ENCODE measurements at regions not wholly inside any gene's neighbourhood (a gene's known extent, or its start where the extent isn't known, plus 50 kb on each side); places are given as distances from the start of the nearest gene placed in this dataset.
"Not testable (repeated sequence)": the region's sequence is repeated elsewhere in the genome, so short reads cannot be mapped to it uniquely, and the experiment has no call there.

DNA sequence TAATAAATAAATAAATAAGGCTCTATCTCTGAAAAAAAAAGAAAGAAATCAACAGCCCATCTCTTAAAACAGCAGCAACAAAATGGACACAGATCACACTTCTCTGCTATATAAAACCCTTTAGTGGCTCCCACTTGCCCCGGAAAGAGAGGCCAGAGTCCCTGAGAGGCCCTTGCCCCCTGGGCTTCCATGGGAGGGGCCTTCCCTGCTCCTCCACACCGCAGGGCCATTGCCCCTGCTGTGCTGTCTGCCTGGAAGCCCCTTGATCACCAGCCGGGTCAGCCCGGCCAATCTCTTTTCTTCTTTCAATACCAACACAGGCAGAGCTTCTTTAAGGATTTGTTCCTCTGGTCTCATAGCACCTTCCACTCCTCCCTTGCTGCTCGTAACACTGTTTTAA is 171.1 kb downstream of the URI1 start:
- Mint-ChIP-seq H3K4me1 (ENCODE audit: insufficient read depth, unreplicated experiment) (no peaks in the 10 kb centered on the region), H3K4me3 (ENCODE audit: unreplicated experiment) (no peak overlapping the region), H3K9me3 (ENCODE audit: unreplicated experiment) (peaks cover 2% of the 10 kb centered on the region), H3K27ac (ENCODE audit: low read depth, unreplicated experiment) (no peak overlapping the region), H3K27me3 (ENCODE audit: insufficient read depth, unreplicated experiment) (no peaks in the 10 kb centered on the region), H3K36me3 (ENCODE audit: insufficient read depth, unreplicated experiment) (no peaks in the 10 kb centered on the region)
- DNase-seq (ENCODE audit: unreplicated experiment): no peak
- no TSS peak for BruUV-seq (replicated peaks)
- TF ChIP-seq, protein P1, sequence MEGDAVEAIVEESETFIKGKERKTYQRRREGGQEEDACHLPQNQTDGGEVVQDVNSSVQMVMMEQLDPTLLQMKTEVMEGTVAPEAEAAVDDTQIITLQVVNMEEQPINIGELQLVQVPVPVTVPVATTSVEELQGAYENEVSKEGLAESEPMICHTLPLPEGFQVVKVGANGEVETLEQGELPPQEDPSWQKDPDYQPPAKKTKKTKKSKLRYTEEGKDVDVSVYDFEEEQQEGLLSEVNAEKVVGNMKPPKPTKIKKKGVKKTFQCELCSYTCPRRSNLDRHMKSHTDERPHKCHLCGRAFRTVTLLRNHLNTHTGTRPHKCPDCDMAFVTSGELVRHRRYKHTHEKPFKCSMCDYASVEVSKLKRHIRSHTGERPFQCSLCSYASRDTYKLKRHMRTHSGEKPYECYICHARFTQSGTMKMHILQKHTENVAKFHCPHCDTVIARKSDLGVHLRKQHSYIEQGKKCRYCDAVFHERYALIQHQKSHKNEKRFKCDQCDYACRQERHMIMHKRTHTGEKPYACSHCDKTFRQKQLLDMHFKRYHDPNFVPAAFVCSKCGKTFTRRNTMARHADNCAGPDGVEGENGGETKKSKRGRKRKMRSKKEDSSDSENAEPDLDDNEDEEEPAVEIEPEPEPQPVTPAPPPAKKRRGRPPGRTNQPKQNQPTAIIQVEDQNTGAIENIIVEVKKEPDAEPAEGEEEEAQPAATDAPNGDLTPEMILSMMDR (IDR thresholded peaks at IDR 0.05; ENCODE audit: unreplicated experiment): no peak
- ChIA-PET POLR2A (no interaction called here), CTCF (no interaction called here)
- intact Hi-C loops (cut with micrococcal nuclease): no loop called here

DNA sequence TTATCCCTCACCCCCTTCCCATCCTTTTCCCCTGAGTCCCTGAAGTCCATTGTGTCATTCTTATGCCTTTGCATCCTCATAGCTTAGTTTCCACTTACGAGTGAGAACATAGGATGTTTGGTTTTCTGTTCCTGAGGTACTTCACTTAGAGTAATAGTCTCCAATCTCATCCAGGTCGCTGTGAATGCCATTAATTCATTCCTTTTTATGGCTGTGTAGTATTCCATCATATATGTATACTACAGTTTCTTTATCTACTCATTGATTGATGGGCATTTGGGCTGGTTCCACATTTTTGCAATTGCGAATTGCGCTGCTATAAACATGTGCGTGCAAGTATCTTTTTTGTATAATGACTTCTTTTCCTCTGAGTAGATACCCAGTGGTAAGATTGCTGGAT is 172.1 kb downstream of the URI1 start:
- BruUV-seq (replicated peaks); H3K36me3 Mint-ChIP-seq (ENCODE audit: insufficient read depth, unreplicated experiment); DNase-seq (ENCODE audit: unreplicated experiment); H3K4me3 Mint-ChIP-seq (ENCODE audit: unreplicated experiment); intact Hi-C loops (cut with micrococcal nuclease); H3K4me1 Mint-ChIP-seq (ENCODE audit: insufficient read depth, unreplicated experiment); POLR2A ChIA-PET; H3K9me3 Mint-ChIP-seq (ENCODE audit: unreplicated experiment); H3K27ac Mint-ChIP-seq (ENCODE audit: low read depth, unreplicated experiment); CTCF ChIA-PET; H3K27me3 Mint-ChIP-seq (ENCODE audit: insufficient read depth, unreplicated experiment): not testable (repeated sequence)

DNA sequence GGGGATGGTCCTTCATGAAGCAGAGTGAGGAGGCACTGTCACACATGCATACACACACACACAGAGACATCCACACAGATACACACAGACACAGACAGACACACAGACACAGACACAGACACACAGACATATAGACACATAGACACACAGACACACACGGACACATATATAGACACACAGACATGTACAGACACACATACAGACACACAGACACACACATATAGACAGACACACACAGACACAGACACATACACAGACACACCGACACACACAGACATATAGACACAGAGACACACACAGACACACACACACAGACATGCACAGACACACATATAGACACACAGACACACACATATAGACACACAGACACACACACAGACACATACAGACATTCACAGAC is 173.9 kb downstream of the URI1 start:
- Mint-ChIP-seq H3K9me3 (ENCODE audit: unreplicated experiment) (peaks cover 13% of the 10 kb centered on the region), H3K4me3 (ENCODE audit: unreplicated experiment) (no peak overlapping the region), H3K4me1 (ENCODE audit: insufficient read depth, unreplicated experiment) (no peaks in the 10 kb centered on the region), H3K27me3 (ENCODE audit: insufficient read depth, unreplicated experiment) (no peaks in the 10 kb centered on the region), H3K36me3 (ENCODE audit: insufficient read depth, unreplicated experiment) (no peaks in the 10 kb centered on the region), H3K27ac (ENCODE audit: low read depth, unreplicated experiment) (no peak overlapping the region)
- DNase-seq (ENCODE audit: unreplicated experiment): no peak
- TF ChIP-seq, protein P1 (IDR thresholded peaks at IDR 0.05; ENCODE audit: unreplicated experiment): no peak
- ChIA-PET POLR2A (no interaction called here), CTCF (no interaction called here)
- intact Hi-C loops (cut with micrococcal nuclease): no loop called here
- BruUV-seq (replicated peaks): no TSS peak

DNA sequence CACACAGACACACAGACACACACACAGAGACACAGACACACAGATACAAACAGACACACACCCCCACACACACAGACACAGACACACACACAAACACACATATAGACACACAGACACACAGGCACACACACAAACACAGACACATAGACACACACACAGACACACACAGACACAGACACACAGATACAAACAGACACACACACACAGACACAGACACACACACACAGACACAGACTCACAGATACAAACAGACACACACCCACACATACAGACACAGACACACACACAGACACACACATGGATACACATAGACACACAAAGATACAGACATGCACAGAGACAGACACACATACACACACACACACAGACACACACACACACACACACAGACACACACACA is 174.5 kb downstream of the URI1 start:
- intact Hi-C loops (cut with micrococcal nuclease): no loop called here
- no peaks in the 10 kb centered on the region for H3K4me1 Mint-ChIP-seq (ENCODE audit: insufficient read depth, unreplicated experiment)
- no peak for DNase-seq (ENCODE audit: unreplicated experiment)
- H3K4me3 Mint-ChIP-seq (ENCODE audit: unreplicated experiment): no peak overlapping the region
- H3K27me3 Mint-ChIP-seq (ENCODE audit: insufficient read depth, unreplicated experiment): no peaks in the 10 kb centered on the region
- no peaks in the 10 kb centered on the region for H3K36me3 Mint-ChIP-seq (ENCODE audit: insufficient read depth, unreplicated experiment)
- peaks cover 18% of the 10 kb centered on the region for H3K9me3 Mint-ChIP-seq (ENCODE audit: unreplicated experiment)
- TF ChIP-seq, protein P1 (IDR thresholded peaks at IDR 0.05; ENCODE audit: unreplicated experiment): no peak
- no peak overlapping the region for H3K27ac Mint-ChIP-seq (ENCODE audit: low read depth, unreplicated experiment)
- POLR2A ChIA-PET: no interaction called here
- CTCF ChIA-PET: no interaction called here
- BruUV-seq (replicated peaks): no TSS peak

DNA sequence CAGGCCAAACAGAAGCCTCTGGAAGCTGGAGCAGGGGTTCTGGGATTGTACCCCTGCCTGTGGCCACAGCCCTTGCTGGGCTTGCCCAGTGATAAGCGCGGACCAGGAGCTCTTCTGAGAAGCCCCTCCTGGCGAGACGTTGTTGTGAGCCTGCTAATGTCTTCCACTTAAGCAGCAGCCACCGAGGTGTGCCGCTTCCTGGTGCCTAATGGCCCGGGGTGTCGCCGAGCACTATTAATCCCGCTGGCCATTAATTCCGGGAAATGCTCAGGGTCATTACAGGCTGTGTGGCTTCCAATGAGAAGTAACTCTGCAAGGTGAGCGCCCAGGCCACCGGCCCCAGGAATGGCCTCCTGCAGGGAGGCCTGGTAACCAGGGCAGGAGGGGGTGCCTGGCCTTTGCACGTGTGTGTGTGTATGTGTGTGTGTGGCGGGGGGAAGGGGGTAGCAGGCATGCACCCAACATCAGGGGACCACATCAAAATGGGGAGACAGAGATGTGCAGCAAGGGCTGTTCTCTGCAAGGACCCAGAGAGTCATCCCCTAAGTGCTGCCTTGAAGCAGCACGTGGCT is 175.0 kb downstream of the URI1 start:
- no peak for DNase-seq (ENCODE audit: unreplicated experiment)
- ChIA-PET POLR2A (no interaction called here), CTCF (no interaction called here)
- Mint-ChIP-seq H3K4me3 (ENCODE audit: unreplicated experiment) (no peak overlapping the region), H3K27ac (ENCODE audit: low read depth, unreplicated experiment) (no peak overlapping the region), H3K36me3 (ENCODE audit: insufficient read depth, unreplicated experiment) (no peaks in the 10 kb centered on the region), H3K27me3 (ENCODE audit: insufficient read depth, unreplicated experiment) (no peaks in the 10 kb centered on the region), H3K4me1 (ENCODE audit: insufficient read depth, unreplicated experiment) (no peaks in the 10 kb centered on the region), H3K9me3 (ENCODE audit: unreplicated experiment) (peaks cover 18% of the 10 kb centered on the region)
- no TSS peak for BruUV-seq (replicated peaks)
- TF ChIP-seq, protein P1 (IDR thresholded peaks at IDR 0.05; ENCODE audit: unreplicated experiment): no peak
- intact Hi-C loops (cut with micrococcal nuclease): no loop called here
